B cell (primary cell): ENCODE measurements at regions not wholly inside any gene's neighbourhood (a gene's known extent, or its start where the extent isn't known, plus 50 kb on each side); places are given as distances from the start of the nearest gene placed in this dataset.

Experiments
- ATAC-seq: fragments of 200-7000 bp; cut with Tn5 transposase; one replicate; pipeline ENCODE4 v1.10.0; 2021; ENCODE audit warnings: low read depth, mild to moderate bottlenecking, moderate number of reproducible peaks, moderate library complexity
- CTCF ChIA-PET: fragments of 350-600 bp; sonication (Branson Sonifier 250); formaldehyde crosslinking; loops from one replicate; lab custom pipeline; 2021; ENCODE audit warnings: antibody characterized with exemption, inconsistent platforms; lab: Charles Lee
- POLR2A ChIA-PET: fragments of 350-600 bp; sonication (Branson Sonifier 250); formaldehyde crosslinking; loops from one replicate; lab custom pipeline; 2021; ENCODE audit warnings: antibody characterized with exemption; lab: Charles Lee
- DNase-seq: peaks from one replicate; pipeline ENCODE4 v3.0.0; 2013
- H2AFZ ChIP-seq: 2 replicates; pipeline ENCODE4 v1.6.1; 2012; ENCODE audit warnings: mild to moderate bottlenecking, low read depth, low read length; ENCODE audit not compliant: insufficient read depth, poor library complexity, severe bottlenecking
- H3K27ac ChIP-seq, 2 donors: 1 replicate in 1 of 2; 2 replicates in 1 of 2; pipeline ENCODE4 v1.5.1; 2012 to 2013; ENCODE audit warnings: low read length in 2 of 2, mild to moderate bottlenecking in 2 of 2, moderate library complexity in 1 of 2
- H3K27me3 ChIP-seq, 4 experiments: fragments of 200-600 bp in 1 of 4; sonication (generic) in 1 of 4; replicated peaks in 1 of 4; 1 replicate in 2 of 4; 2 replicates in 2 of 4; pipeline versions ENCODE4 v1.6.1 to v1.7.0; 2013 to 2016; ENCODE audit warnings: low read length in 3 of 4, mild to moderate bottlenecking in 2 of 4, mixed read lengths in 1 of 4, moderate library complexity in 1 of 4; ENCODE audit not compliant: insufficient read depth in 4 of 4, control insufficient read depth in 3 of 4; ENCODE audit errors: control extremely low read depth in 1 of 4
- H3K36me3 ChIP-seq, 2 experiments: replicated peaks in 1 of 2; 1 replicate in 1 of 2; 2 replicates in 1 of 2; pipeline versions ENCODE4 v1.6.1 to v1.7.1; 2013; ENCODE audit warnings: low read length in 1 of 2; ENCODE audit not compliant: insufficient read depth in 2 of 2, control insufficient read depth in 1 of 2; ENCODE audit errors: control extremely low read depth in 1 of 2, extremely low read depth in 1 of 2
- H3K4me1 ChIP-seq, 2 donors: fragments of 200-600 bp in 1 of 2; sonication (generic) in 1 of 2; 1 replicate in 1 of 2; 2 replicates in 1 of 2; pipeline versions ENCODE4 v1.5.1 to v1.6.1; 2013 to 2017; ENCODE audit warnings: low read length in 2 of 2; ENCODE audit not compliant: control insufficient read depth in 2 of 2, insufficient read depth in 2 of 2
- H3K4me2 ChIP-seq: replicated peaks from 2 replicates; pipeline ENCODE3; 2012; ENCODE audit warnings: mild to moderate bottlenecking, low read depth, low read length; ENCODE audit not compliant: poor library complexity, severe bottlenecking
- H3K4me3 ChIP-seq, 5 experiments: fragments of 200-600 bp in 1 of 5; sonication (generic) in 1 of 5; 1 replicate in 3 of 5; 2 replicates in 2 of 5; pipeline versions ENCODE4 v1.5.1 to v1.7.0; 2011 to 2016; ENCODE audit warnings: low read length in 4 of 5, mild to moderate bottlenecking in 4 of 5, low read depth in 2 of 5, control low read depth in 1 of 5, moderate library complexity in 1 of 5; ENCODE audit not compliant: insufficient read depth in 1 of 5; ENCODE audit errors: control extremely low read depth in 1 of 5, extremely low read depth in 1 of 5
- H3K79me2 ChIP-seq: fragments of 200-600 bp; sonication (generic); one replicate; pipeline ENCODE4 v1.6.0; 2016; ENCODE audit warnings: low read length; ENCODE audit not compliant: control insufficient read depth, insufficient read depth
- H3K9ac ChIP-seq: fragments of 200-600 bp; sonication (generic); 2 replicates; pipeline ENCODE4 v1.6.1; 2017; ENCODE audit warnings: mild to moderate bottlenecking, low read length, moderate library complexity
- H3K9me3 ChIP-seq, 3 donors: one replicate each; pipeline versions ENCODE4 v1.6.1 to v1.7.1; 2013; ENCODE audit warnings: low read length in 2 of 3; ENCODE audit not compliant: control insufficient read depth in 2 of 3, insufficient read depth in 1 of 3; ENCODE audit errors: control extremely low read depth in 1 of 3
- H4K20me1 ChIP-seq: 2 replicates; pipeline ENCODE4 v1.6.0; 2012; ENCODE audit warnings: mild to moderate bottlenecking, low read length; ENCODE audit not compliant: insufficient read depth, control insufficient read depth, poor library complexity, severe bottlenecking
- H3K27ac Mint-ChIP-seq: one replicate; pipeline ENCODE4 v1.8.0; 2021; ENCODE audit warnings: mixed read lengths
- H3K27me3 Mint-ChIP-seq: one replicate; pipeline ENCODE4 v1.8.0; 2021; ENCODE audit warnings: mixed read lengths
- H3K4me1 Mint-ChIP-seq: one replicate; pipeline ENCODE4 v1.8.0; 2021; ENCODE audit warnings: mixed read lengths
- H3K4me3 Mint-ChIP-seq: one replicate; pipeline ENCODE4 v1.8.0; 2021; ENCODE audit warnings: mixed read lengths
- H3K9me3 Mint-ChIP-seq: one replicate; pipeline ENCODE4 v1.8.0; 2022; ENCODE audit warnings: mixed read lengths; ENCODE audit not compliant: insufficient read depth
- CTCF ChIP-seq: fragments of 200-600 bp; IDR thresholded peaks from one replicate; pipeline ENCODE4 v1.8.0; 2022; ENCODE audit warnings: antibody characterized with exemption, mild to moderate bottlenecking
- EZH2 ChIP-seq: IDR thresholded peaks from 2 replicates; pipeline ENCODE4 v1.6.1; 2012; ENCODE audit warnings: borderline replicate concordance, low read depth, mild to moderate bottlenecking, moderate library complexity, low read length; ENCODE audit not compliant: insufficient read depth, poor library complexity, severe bottlenecking
- WGBS: methylation state at CpG from one replicate; pipeline ENCODE4 v1.1.5; 2013; ENCODE audit warnings: missing lambda C conversion rate; ENCODE audit not compliant: insufficient coverage; 5-methylcytosine and 5-hydroxymethylcytosine counted together
- intact Hi-C: fragments of 100-400 bp; cut with micrococcal nuclease; formaldehyde crosslinking; loops from one replicate; pipeline ENCODE4 v1.10.0; 2022

GRCh38 chr20:19129306-19129705 lies 83.1 kb upstream of the SLC24A3 start:
- no peak overlapping the region for H3K4me2 ChIP-seq
- H3K36me3 ChIP-seq = no peaks in the 10 kb centered on the region
- no peak overlapping the region for H3K9ac ChIP-seq
- ATAC-seq = no peak
- peaks cover 0 to 5% (median 0%) of the 10 kb centered on the region in 3 donors for H3K9me3 ChIP-seq
- DNase-seq = no peak
- WGBS = no CpG with 5 or more reads among the region's 1 CpG
- no peaks in the 10 kb centered on the region for H3K27me3 ChIP-seq
- ChIA-PET CTCF (no interaction called here), POLR2A (no interaction called here)
- no peak overlapping the region for H3K27ac ChIP-seq
- H2AFZ ChIP-seq = no peak overlapping the region
- intact Hi-C loops = no loop called here
- no peaks in the 10 kb centered on the region for H4K20me1 ChIP-seq
- no peak for TF ChIP-seq EZH2
- TF ChIP-seq CTCF = no peak
- no peaks in the 10 kb centered on the region for H3K4me1 ChIP-seq
- Mint-ChIP-seq H3K4me1 (no peaks in the 10 kb centered on the region), H3K4me3 (no peak overlapping the region), H3K27ac (no peak overlapping the region), H3K9me3 (no peaks in the 10 kb centered on the region), H3K27me3 (peaks cover 3% of the 10 kb centered on the region)
- no peaks in the 10 kb centered on the region for H3K79me2 ChIP-seq
- H3K4me3 ChIP-seq = no peak overlapping the region

GRCh38 chr20:19129976-19130612 lies 82.3 kb upstream of the SLC24A3 start:
- no peak overlapping the region for H3K4me2 ChIP-seq
- H4K20me1 ChIP-seq = no peaks in the 10 kb centered on the region
- H3K4me3 Mint-ChIP-seq = no peak overlapping the region
- WGBS = 83% methylated on average over 2 of the region's 5 CpGs
- peaks cover 2% of the 10 kb centered on the region for H3K9me3 Mint-ChIP-seq
- no peak for ATAC-seq
- H3K9me3 ChIP-seq = peaks cover 0 to 5% (median 0%) of the 10 kb centered on the region in 3 donors
- no peak overlapping the region for H2AFZ ChIP-seq
- no peaks in the 10 kb centered on the region for H3K36me3 ChIP-seq
- H3K4me1 Mint-ChIP-seq = no peaks in the 10 kb centered on the region
- intact Hi-C loops = no loop called here
- H3K27me3 Mint-ChIP-seq = peaks cover 3% of the 10 kb centered on the region
- H3K27ac Mint-ChIP-seq = no peak overlapping the region
- H3K27ac ChIP-seq = no peak overlapping the region
- no peak overlapping the region for H3K4me3 ChIP-seq
- H3K79me2 ChIP-seq = no peaks in the 10 kb centered on the region
- CTCF ChIA-PET = no interaction called here
- no peak overlapping the region for H3K9ac ChIP-seq
- POLR2A ChIA-PET = no interaction called here
- no peak for DNase-seq
- no peaks in the 10 kb centered on the region for H3K4me1 ChIP-seq
- H3K27me3 ChIP-seq = no peaks in the 10 kb centered on the region
- TF ChIP-seq CTCF = no peak
- TF ChIP-seq EZH2 = no peak
